Skeletal muscle tissue (tissue), 3 donors: ENCODE measurements at regions not wholly inside any gene's neighbourhood (a gene's known extent, or its start where the extent isn't known, plus 50 kb on each side); places are given as distances from the start of the nearest gene placed in this dataset.
"Not testable (repeated sequence)": the region's sequence is repeated elsewhere in the genome, so short reads cannot be mapped to it uniquely, and the experiment has no call there.

Experiments
- H3K27ac ChIP-seq: one replicate; pipeline ENCODE4 v1.7.0; 2013; ENCODE audit warnings: mild to moderate bottlenecking, low read depth, low read length, inconsistent platforms
- H3K27me3 ChIP-seq, 3 donors: one replicate each; pipeline ENCODE4 v1.7.0; 2013; ENCODE audit warnings: low read length in 3 of 3; ENCODE audit not compliant: control insufficient read depth in 3 of 3, insufficient read depth in 3 of 3
- H3K36me3 ChIP-seq, 3 donors: one replicate each; pipeline ENCODE4 v1.7.0; 2013; ENCODE audit warnings: low read length in 3 of 3; ENCODE audit not compliant: control insufficient read depth in 3 of 3, insufficient read depth in 3 of 3
- H3K4me1 ChIP-seq, 3 donors: one replicate each; pipeline ENCODE4 v1.7.0; 2013; ENCODE audit warnings: low read length in 3 of 3, mild to moderate bottlenecking in 3 of 3; ENCODE audit not compliant: control insufficient read depth in 3 of 3, insufficient read depth in 3 of 3
- H3K4me3 ChIP-seq, 3 donors: one replicate each; pipeline ENCODE4 v1.7.0; 2013; ENCODE audit warnings: low read length in 3 of 3
- H3K9ac ChIP-seq, 3 donors: one replicate each; pipeline ENCODE4 v1.7.0; 2013; ENCODE audit warnings: low read length in 3 of 3, mild to moderate bottlenecking in 3 of 3, moderate library complexity in 2 of 3, low read depth in 1 of 3
- H3K9me3 ChIP-seq, 3 donors: one replicate each; pipeline ENCODE4 v1.7.0; 2013; ENCODE audit warnings: low read length in 3 of 3; ENCODE audit not compliant: control insufficient read depth in 3 of 3
- donor health status: Osteomylitis.

GRCh38 chr13:105671131-105671530 is 864.3 kb downstream of the EFNB2 start:
- not testable (repeated sequence) for H3K27ac ChIP-seq, H3K4me1 ChIP-seq, H3K36me3 ChIP-seq, H3K4me3 ChIP-seq, H3K27me3 ChIP-seq, H3K9ac ChIP-seq, H3K9me3 ChIP-seq

- H3K9me3 ChIP-seq = no peaks in the 10 kb centered on the region
- H3K9ac ChIP-seq = no peak overlapping the region
- H3K4me1 ChIP-seq = no peaks in the 10 kb centered on the region
- H3K4me3 ChIP-seq = no peak overlapping the region
- H3K27me3 ChIP-seq = no peaks in the 10 kb centered on the region
- H3K36me3 ChIP-seq = no peaks in the 10 kb centered on the region
- no peak overlapping the region for H3K27ac ChIP-seq
Measured at GRCh38 chr13:105670179-105670990, 865.1 kb downstream of the EFNB2 start.

GRCh38 chr13:105665284-105665683 is 870.2 kb downstream of the EFNB2 start:
- no peak overlapping the region for H3K27ac ChIP-seq

GRCh38 chr13:105663182-105663581 is 872.3 kb downstream of the EFNB2 start:
- Histone ChIP-seq H3K27me3 (no peaks in the 10 kb centered on the region), H3K4me1 (no peaks in the 10 kb centered on the region), H3K4me3 (no peak overlapping the region), H3K27ac (no peak overlapping the region), H3K36me3 (no peaks in the 10 kb centered on the region), H3K9ac (no peak overlapping the region), H3K9me3 (no peaks in the 10 kb centered on the region)

More at GRCh38 chr13:105665284-105665683, 870.2 kb downstream of the EFNB2 start:
- Histone ChIP-seq H3K36me3 (no peaks in the 10 kb centered on the region), H3K9me3 (no peaks in the 10 kb centered on the region), H3K27me3 (no peaks in the 10 kb centered on the region), H3K9ac (no peak overlapping the region), H3K4me1 (no peaks in the 10 kb centered on the region), H3K4me3 (no peak overlapping the region)

- H3K4me3 ChIP-seq = no peak overlapping the region
- H3K36me3 ChIP-seq = no peaks in the 10 kb centered on the region
- H3K4me1 ChIP-seq = no peaks in the 10 kb centered on the region
- H3K27me3 ChIP-seq = no peaks in the 10 kb centered on the region
- no peaks in the 10 kb centered on the region for H3K9me3 ChIP-seq
- no peak overlapping the region for H3K27ac ChIP-seq
- H3K9ac ChIP-seq = no peak overlapping the region
Measured at GRCh38 chr13:105660561-105660960, 874.9 kb downstream of the EFNB2 start.

GRCh38 chr13:105658431-105658830 is 877.0 kb downstream of the EFNB2 start:
- Histone ChIP-seq H3K27ac (no peak overlapping the region), H3K9me3 (no peaks in the 10 kb centered on the region), H3K4me3 (no peak overlapping the region), H3K4me1 (no peaks in the 10 kb centered on the region), H3K36me3 (no peaks in the 10 kb centered on the region), H3K9ac (no peak overlapping the region), H3K27me3 (no peaks in the 10 kb centered on the region)

GRCh38 chr13:105655046-105655445 is 880.4 kb downstream of the EFNB2 start:
- Histone ChIP-seq H3K4me3 (no peak overlapping the region), H3K9ac (no peak overlapping the region), H3K9me3 (no peaks in the 10 kb centered on the region), H3K27me3 (no peaks in the 10 kb centered on the region), H3K4me1 (no peaks in the 10 kb centered on the region), H3K36me3 (no peaks in the 10 kb centered on the region), H3K27ac (no peak overlapping the region)

GRCh38 chr13:105643966-105644365 is 891.5 kb downstream of the EFNB2 start:
- no peaks in the 10 kb centered on the region for H3K27me3 ChIP-seq
- H3K4me1 ChIP-seq = no peaks in the 10 kb centered on the region
- H3K9me3 ChIP-seq = peaks cover 0 to 2% (median 0%) of the 10 kb centered on the region in 3 donors
- H3K27ac ChIP-seq = no peak overlapping the region
- H3K36me3 ChIP-seq = no peaks in the 10 kb centered on the region
- no peak overlapping the region for H3K4me3 ChIP-seq
- H3K9ac ChIP-seq = no peak overlapping the region

- Histone ChIP-seq H3K36me3 (no peaks in the 10 kb centered on the region), H3K9me3 (no peaks in the 10 kb centered on the region), H3K4me1 (no peaks in the 10 kb centered on the region), H3K4me3 (no peak overlapping the region), H3K9ac (no peak overlapping the region), H3K27me3 (no peaks in the 10 kb centered on the region), H3K27ac (no peak overlapping the region)
Measured at GRCh38 chr13:105642511-105642958, 892.9 kb downstream of the EFNB2 start.

GRCh38 chr13:105641121-105641520 is 894.3 kb downstream of the EFNB2 start:
- no peaks in the 10 kb centered on the region for H3K27me3 ChIP-seq
- no peak overlapping the region for H3K4me3 ChIP-seq
- H3K36me3 ChIP-seq = no peaks in the 10 kb centered on the region
- no peaks in the 10 kb centered on the region for H3K4me1 ChIP-seq
- no peaks in the 10 kb centered on the region for H3K9me3 ChIP-seq
- no peak overlapping the region for H3K9ac ChIP-seq
- H3K27ac ChIP-seq = no peak overlapping the region
